ENCODE measurements at regions not wholly inside any gene's neighbourhood (a gene's known extent, or its start where the extent isn't known, plus 50 kb on each side); places are given as distances from the start of the nearest gene placed in this dataset.

GRCh38 chr21:19237608-19238007 lies 834.0 kb upstream of the TMPRSS15 start:
- DNase-seq (ENCODE audit: low read depth in 2 of 2) = no peak

- no peak for DNase-seq (ENCODE audit: low read depth in 2 of 2)
Measured at GRCh38 chr21:19239696-19240095, 836.1 kb upstream of the TMPRSS15 start.

- no peak for DNase-seq (ENCODE audit: low read depth in 2 of 2)
Measured at GRCh38 chr21:19244502-19245187, 841.1 kb upstream of the TMPRSS15 start.

DNA sequence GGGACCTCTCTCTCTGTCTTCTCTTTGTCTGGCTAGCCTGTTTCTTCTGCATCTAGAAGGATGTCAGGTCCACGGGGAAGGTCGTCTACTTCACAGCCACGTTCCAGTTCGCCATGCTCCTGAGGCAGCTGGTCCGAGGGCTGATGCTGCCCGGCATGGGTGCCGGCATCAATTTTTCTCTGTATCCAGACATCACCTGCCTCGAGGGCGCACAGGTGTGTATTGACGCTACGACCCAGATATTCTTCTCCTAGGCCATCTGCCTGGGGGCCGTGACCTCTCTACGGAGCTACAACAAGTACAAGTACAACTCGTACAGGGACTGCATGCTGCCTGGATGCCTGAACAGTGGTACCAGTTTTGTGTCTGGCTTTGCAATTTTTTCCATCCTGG lies 841.6 kb upstream of the TMPRSS15 start:
- DNase-seq (ENCODE audit: low read depth in 2 of 2) = no peak

- DNase-seq (ENCODE audit: low read depth in 2 of 2) = no peak
Measured at GRCh38 chr21:19246018-19246417, 842.4 kb upstream of the TMPRSS15 start.

DNA sequence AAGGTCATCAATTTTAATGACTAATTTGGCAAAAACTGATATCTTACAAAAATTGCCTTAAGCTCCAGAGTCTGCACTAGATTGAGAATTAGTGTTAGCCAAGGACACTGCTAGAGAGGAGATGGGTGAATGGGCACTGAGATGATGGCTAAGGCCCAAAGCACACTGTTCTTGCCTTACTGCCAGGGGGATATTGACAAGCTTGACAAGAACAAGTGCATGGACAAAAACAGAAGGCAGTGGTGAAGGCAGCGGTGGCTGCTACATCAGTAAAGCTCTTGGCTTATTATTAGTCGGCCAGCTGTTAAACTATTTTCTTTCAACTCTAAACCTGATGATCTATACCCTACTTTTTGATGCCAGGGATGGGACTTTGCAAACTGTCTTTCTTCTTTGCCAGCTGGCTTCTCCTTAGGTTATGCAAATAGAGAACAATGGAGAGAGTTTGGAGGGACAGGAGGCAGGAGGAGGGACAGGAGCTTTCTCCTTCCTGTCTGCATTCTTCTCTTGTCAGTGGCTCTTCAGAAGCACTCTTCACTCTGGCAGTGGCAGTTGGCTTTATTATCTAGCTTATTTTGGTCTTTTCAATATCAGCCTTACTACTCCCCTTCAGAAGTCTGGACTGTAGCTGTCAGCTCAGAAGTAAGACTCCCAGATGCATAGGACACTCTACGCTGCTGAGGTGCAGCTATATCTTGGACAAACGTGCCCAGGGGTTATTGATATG lies 853.5 kb upstream of the TMPRSS15 start:
- no peak for DNase-seq (ENCODE audit: low read depth in 2 of 2)

- no peak for DNase-seq (ENCODE audit: low read depth in 2 of 2)
Measured at GRCh38 chr21:19261731-19262376, 858.3 kb upstream of the TMPRSS15 start.

GRCh38 chr21:19266636-19267035 lies 863.1 kb upstream of the TMPRSS15 start:
- DNase-seq (ENCODE audit: low read depth in 2 of 2) = no peak

- DNase-seq (ENCODE audit: low read depth in 2 of 2) = no peak
Measured at GRCh38 chr21:19268686-19269085, 865.1 kb upstream of the TMPRSS15 start.

- no peak for DNase-seq (ENCODE audit: low read depth in 2 of 2)
Measured at GRCh38 chr21:19275065-19275464, 871.5 kb upstream of the TMPRSS15 start.

GRCh38 chr21:19276665-19277064 lies 873.1 kb upstream of the TMPRSS15 start:
- no peak for DNase-seq (ENCODE audit: low read depth in 2 of 2)

DNA sequence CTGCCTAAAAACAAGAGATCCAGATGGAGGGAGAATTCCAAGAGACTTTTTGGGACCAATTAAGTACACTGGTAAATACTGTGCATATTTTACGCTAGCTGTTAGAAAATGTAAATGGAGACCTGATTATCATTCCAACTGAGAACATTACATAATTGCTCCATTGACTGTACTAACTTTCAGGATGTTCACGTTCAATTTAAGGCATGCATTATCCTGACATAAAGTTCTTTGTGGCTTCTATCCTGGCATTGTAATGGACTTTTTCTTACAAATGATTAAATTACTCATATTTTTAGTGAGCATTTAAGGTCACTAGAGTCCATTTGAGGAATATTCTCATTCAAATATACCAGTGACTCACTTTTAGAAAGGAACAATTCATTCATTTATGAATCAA lies 883.3 kb upstream of the TMPRSS15 start:
- no peak for DNase-seq (ENCODE audit: low read depth in 2 of 2)

DNA sequence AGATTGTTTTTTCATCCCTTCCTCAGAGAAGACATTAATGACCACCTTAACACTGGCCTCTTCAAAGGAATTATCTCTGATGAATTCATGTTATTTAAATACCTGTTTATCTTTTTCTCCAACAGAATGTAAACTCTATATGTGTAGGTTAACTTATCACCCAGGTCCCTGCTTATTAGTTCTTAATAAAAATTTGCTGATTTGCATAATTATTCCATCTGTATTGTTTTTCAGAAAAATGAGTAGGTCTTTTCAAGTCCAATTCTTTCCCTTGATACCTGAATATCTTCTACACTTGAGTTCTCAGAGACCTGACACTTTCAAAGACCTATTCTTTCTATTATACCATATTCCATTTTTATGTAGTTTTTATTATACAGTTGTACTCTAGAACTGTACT lies 886.7 kb upstream of the TMPRSS15 start:
- DNase-seq (ENCODE audit: low read depth in 2 of 2) = no peak

DNA sequence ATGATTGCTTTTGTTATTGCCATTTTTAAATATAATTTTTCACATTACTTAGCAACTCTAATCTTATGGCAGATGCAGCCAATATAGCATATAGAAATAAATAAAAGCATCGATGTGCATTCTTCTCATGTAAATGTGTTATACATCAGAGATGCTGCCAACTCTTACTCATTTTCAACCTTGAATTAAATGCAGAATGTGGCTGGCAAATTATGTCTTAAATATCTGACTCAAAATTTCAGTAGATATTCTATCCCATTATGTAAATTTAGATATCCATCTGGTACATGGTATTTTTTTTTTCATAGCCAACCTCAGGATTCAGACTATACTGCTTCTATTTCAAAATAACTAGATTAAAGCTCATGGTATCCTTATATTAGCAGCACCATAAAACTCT lies 916.7 kb upstream of the TMPRSS15 start:
- DNase-seq (ENCODE audit: low read depth in 2 of 2) = no peak

GRCh38 chr21:19321688-19322087 lies 918.1 kb upstream of the TMPRSS15 start:
- DNase-seq (ENCODE audit: low read depth in 2 of 2) = no peak

DNA sequence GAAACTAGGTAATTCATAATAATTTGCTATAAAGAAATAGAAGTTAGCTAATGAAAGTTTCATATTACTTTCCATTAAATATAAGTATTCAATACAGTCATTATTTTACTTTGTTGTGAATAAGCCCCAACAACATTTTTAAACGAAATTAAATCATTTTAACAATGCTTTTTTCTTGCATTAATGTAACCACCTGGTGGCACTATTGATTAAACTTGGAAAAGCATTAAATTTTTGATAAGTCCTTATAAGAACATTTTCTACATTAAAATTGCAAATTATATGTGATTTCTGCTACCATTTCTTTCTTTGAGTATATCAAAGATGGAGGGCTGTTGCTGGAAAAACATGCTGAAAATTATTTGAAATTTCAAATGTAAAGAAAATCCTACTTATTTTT lies 918.8 kb upstream of the TMPRSS15 start:
- no peak for DNase-seq (ENCODE audit: low read depth in 2 of 2)

DNA sequence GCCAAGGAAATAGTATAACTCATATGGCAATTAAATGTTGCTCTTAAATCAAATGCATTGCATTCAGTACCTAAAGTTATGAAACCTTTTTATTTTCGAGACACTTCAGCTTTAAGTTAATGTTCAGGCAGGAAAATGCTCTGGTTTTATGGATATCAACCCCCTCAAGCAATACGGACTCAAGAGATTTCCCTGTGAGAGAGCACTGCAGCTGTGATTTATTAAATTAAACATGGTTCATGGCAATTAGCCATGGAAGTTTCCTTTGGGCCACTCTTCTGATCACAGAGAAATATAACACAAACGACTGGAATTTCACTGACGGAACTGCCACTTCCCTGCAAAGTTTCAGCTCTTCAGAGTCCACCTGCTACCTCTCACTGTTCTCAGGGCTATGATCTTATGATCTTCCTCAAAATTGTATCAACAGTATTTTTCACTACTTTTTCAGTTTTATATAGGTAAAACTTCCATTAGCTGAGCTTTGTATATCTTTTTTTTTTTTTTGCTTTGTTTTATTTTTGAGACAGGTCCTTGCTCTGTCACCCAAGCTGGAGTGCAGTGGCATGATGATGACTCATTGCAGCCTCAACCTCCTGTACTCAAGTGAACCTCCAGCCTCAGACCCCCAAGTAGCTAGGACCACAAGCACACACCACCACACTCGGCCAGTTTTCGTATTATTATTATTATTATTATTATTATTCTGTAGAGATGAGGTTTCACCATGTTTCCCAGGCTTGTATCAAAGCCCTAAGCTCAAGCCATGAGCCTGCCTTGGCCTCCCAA lies 923.1 kb upstream of the TMPRSS15 start:
- DNase-seq (ENCODE audit: low read depth in 2 of 2) = no peak

- no peak for DNase-seq (ENCODE audit: low read depth in 2 of 2)
Measured at GRCh38 chr21:19328954-19329353, 925.4 kb upstream of the TMPRSS15 start.

GRCh38 chr21:19340303-19340702 lies 936.7 kb upstream of the TMPRSS15 start:
- no peak for DNase-seq (ENCODE audit: low read depth in 2 of 2)

- DNase-seq (ENCODE audit: low read depth in 2 of 2) = no peak
Measured at GRCh38 chr21:19340954-19341353, 937.4 kb upstream of the TMPRSS15 start.

- no peak for DNase-seq (ENCODE audit: low read depth in 2 of 2)
Measured at GRCh38 chr21:19343711-19344110, 940.1 kb upstream of the TMPRSS15 start.

GRCh38 chr21:19350286-19350685 lies 946.7 kb upstream of the TMPRSS15 start:
- DNase-seq (ENCODE audit: low read depth in 2 of 2) = no peak

Data from stimulated activated CD8-positive, alpha-beta memory T cell treated with anti-CD3 and anti-CD28 coated beads, Interleukin-7, amount 100 ng/mL, for 4 hours (primary cell).